Endothelial cell of umbilical vein (primary cell): ENCODE measurements at regions not wholly inside any gene's neighbourhood (a gene's known extent, or its start where the extent isn't known, plus 50 kb on each side); places are given as distances from the start of the nearest gene placed in this dataset.

ENCODE experiments used
- BruUV-seq: library from RNA; stranded (reverse); fragments of 400-500 nt; replicated peaks from 2 replicates; lab custom pipeline; 2021; lab: Mats Ljungman, UMichigan
- CTCF ChIA-PET: fragments of 300-600, 350-600 bp; sonication (Branson Sonifier 250); formaldehyde crosslinking; loops from one replicate; lab custom pipeline; 2021; ENCODE audit warnings: antibody characterized with exemption, inconsistent platforms; lab: Charles Lee
- POLR2A ChIA-PET: fragments of 300-600, 350-600 bp; sonication (Branson Sonifier 250); formaldehyde crosslinking; loops from one replicate; lab custom pipeline; 2021; ENCODE audit warnings: antibody characterized with exemption, inconsistent platforms; lab: Charles Lee
- DNase-seq: peaks from one replicate; pipeline ENCODE4 v3.0.0-alpha.2; 2011; ENCODE audit warnings: low read depth, low spot score
- FAIRE-seq: peaks from 2 replicates; lab custom pipeline; 2011; peaks lifted over from hg19 to GRCh38; lab: Jason Lieb, UNC
- H2AFZ ChIP-seq: 2 replicates; pipeline ENCODE4 v1.6.0; 2012; ENCODE audit warnings: low read depth, low read length, control low read depth, inconsistent platforms
- H3K27ac ChIP-seq: 2 replicates; pipeline ENCODE4 v1.5.1; 2011; ENCODE audit warnings: low read depth, mild to moderate bottlenecking, control low read depth, low read length, moderate library complexity; ENCODE audit not compliant: insufficient read depth
- H3K27me3 ChIP-seq, 2 experiments: 2 replicates each; pipeline versions ENCODE4 v1.6.0 to v1.6.1; 2011; ENCODE audit warnings: low read length in 2 of 2, mixed read lengths in 1 of 2; ENCODE audit not compliant: control insufficient read depth in 2 of 2, insufficient read depth in 2 of 2
- H3K36me3 ChIP-seq, 2 experiments: 2 replicates in 1 of 2; 3 replicates in 1 of 2; pipeline ENCODE4 v1.5.1; 2011; ENCODE audit warnings: low read length in 2 of 2, mild to moderate bottlenecking in 1 of 2, moderate library complexity in 1 of 2; ENCODE audit not compliant: control insufficient read depth in 2 of 2, insufficient read depth in 2 of 2; ENCODE audit errors: extremely low read depth in 1 of 2
- H3K4me1 ChIP-seq: 3 replicates; pipeline ENCODE4 v1.5.1; 2011; ENCODE audit warnings: mild to moderate bottlenecking, low read length; ENCODE audit not compliant: control insufficient read depth, insufficient read depth; ENCODE audit errors: extremely low read depth
- H3K4me2 ChIP-seq: 2 replicates; pipeline ENCODE4 v1.6.1; 2011; ENCODE audit warnings: low read length, control low read depth, mixed read lengths; ENCODE audit not compliant: insufficient read depth
- H3K4me3 ChIP-seq, 3 experiments: fragments of 200-600 bp in 1 of 3; sonication (generic), shearing (Covaris generic) in 1 of 3; replicated peaks in 1 of 3; 2 replicates each; pipeline ENCODE4 v1.5.1; 2011 to 2016; ENCODE audit warnings: control low read depth in 3 of 3, low read length in 3 of 3, mild to moderate bottlenecking in 2 of 3, inconsistent platforms in 1 of 3, low read depth in 1 of 3, moderate library complexity in 1 of 3; ENCODE audit not compliant: insufficient read depth in 1 of 3
- H3K79me2 ChIP-seq: 2 replicates; pipeline ENCODE4 v1.6.0; 2012; ENCODE audit warnings: low read length, inconsistent platforms; ENCODE audit not compliant: control insufficient read depth, insufficient read depth
- H3K9ac ChIP-seq: replicated peaks from 2 replicates; pipeline ENCODE3; 2011; ENCODE audit warnings: low read length, control low read depth; ENCODE audit not compliant: insufficient read depth; ENCODE audit errors: extremely low read depth
- H3K9me1 ChIP-seq: replicated peaks from 3 replicates; pipeline ENCODE4 v1.6.0; 2011; ENCODE audit warnings: mild to moderate bottlenecking, low read length; ENCODE audit not compliant: control insufficient read depth, insufficient read depth; ENCODE audit errors: extremely low read depth
- H3K9me3 ChIP-seq: replicated peaks from 2 replicates; pipeline ENCODE4 v1.5.1; 2012; ENCODE audit warnings: low read length, inconsistent platforms; ENCODE audit not compliant: control insufficient read depth, insufficient read depth
- H4K20me1 ChIP-seq: replicated peaks from 2 replicates; pipeline ENCODE3; 2011; ENCODE audit warnings: mild to moderate bottlenecking, low read length; ENCODE audit not compliant: control insufficient read depth, insufficient read depth; ENCODE audit errors: extremely low read depth
- FOS ChIP-seq: IDR thresholded peaks from 2 replicates; pipeline ENCODE4 v1.6.1; 2011; ENCODE audit warnings: mild to moderate bottlenecking, low read length, moderate library complexity, borderline replicate concordance; ENCODE audit not compliant: insufficient read depth
- JUN ChIP-seq: IDR thresholded peaks from 2 replicates; pipeline ENCODE4 v1.6.1; 2011; ENCODE audit warnings: borderline replicate concordance, low read depth; ENCODE audit not compliant: insufficient read length, insufficient read depth
- MYC ChIP-seq: IDR thresholded peaks from one replicate; pipeline ENCODE4 v1.6.1; 2011; ENCODE audit warnings: mild to moderate bottlenecking, low read depth, low read length
- POLR2A ChIP-seq: IDR thresholded peaks from 2 replicates; pipeline ENCODE4 v1.6.1; 2012; ENCODE audit warnings: low read depth, mild to moderate bottlenecking, control low read depth, low read length
- dilution Hi-C: fragments of 300-500 bp; cut with MboI; formaldehyde crosslinking; loops from one replicate; pipeline ENCODE4 v1.15.0; 2019; ENCODE audit warnings: low sequenced_read_pairs; ENCODE audit not compliant: extremely low pct_ligation_motif_present
- intact Hi-C: fragments of 100-400 bp; cut with micrococcal nuclease; formaldehyde crosslinking; loops from one replicate; pipeline ENCODE4 v1.10.0; 2022

DNA sequence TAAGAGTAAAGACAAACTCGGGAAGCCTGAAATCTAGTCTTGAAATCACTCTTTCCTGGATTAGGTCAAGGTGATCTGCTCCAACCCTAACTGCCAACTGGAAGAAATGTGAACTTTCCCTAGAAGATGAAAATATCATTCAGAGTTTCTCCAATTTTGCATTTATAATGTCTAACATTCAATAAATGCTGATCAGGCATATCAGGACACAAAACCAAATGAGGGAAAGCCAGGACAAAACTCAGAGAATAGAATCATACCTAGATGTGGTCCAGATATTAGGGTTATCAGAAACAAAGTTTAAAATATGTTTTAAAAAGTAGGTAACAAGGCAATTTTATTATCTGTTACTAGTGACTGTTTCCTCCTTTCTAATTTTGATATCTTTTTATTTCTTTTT, 335.5 kb upstream of the MAP3K7 start:
- Histone ChIP-seq H3K36me3 (no peaks in the 10 kb centered on the region), H2AFZ (no peak overlapping the region), H3K4me1 (no peaks in the 10 kb centered on the region), H3K9me3 (no peaks in the 10 kb centered on the region), H3K9me1 (no peaks in the 10 kb centered on the region), H3K4me2 (no peak overlapping the region), H3K27ac (no peak overlapping the region), H3K27me3 (no peaks in the 10 kb centered on the region), H3K4me3 (no peak overlapping the region), H3K79me2 (no peaks in the 10 kb centered on the region), H3K9ac (no peak overlapping the region), H4K20me1 (no peaks in the 10 kb centered on the region)
- BruUV-seq = no TSS peak
- dilution Hi-C loops (no loop called here), intact Hi-C loops (no loop called here)
- DNase-seq = no peak
- no peak for TF ChIP-seq JUN
- no peak for TF ChIP-seq MYC
- ChIA-PET CTCF (no interaction called here), POLR2A (no interaction called here)
- no peak for FAIRE-seq

DNA sequence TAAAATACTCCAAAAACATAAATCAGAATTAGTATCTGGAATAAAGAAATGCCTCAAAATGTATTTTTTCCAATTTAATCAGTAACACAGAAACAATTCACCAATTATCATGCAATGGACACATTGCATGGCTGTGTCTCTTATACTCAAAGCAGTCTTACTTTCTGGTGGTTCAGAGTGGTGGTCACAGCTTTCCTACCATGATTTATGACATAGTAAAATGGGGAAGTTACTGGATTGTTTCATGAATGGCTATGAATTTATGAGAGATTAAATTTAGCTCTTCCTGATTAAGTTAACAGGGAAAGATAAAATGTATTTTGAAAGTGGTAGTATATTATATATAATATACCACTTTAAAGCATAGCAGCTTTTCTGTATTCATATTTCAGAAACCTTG, 331.5 kb upstream of the MAP3K7 start:
- TF ChIP-seq POLR2A = no peak
- TF ChIP-seq MYC = no peak
- TF ChIP-seq JUN = no peak
- no peak for TF ChIP-seq FOS
- Histone ChIP-seq H3K4me3 (no peak overlapping the region), H3K9me3 (no peaks in the 10 kb centered on the region), H3K27ac (no peak overlapping the region), H2AFZ (no peak overlapping the region), H4K20me1 (no peaks in the 10 kb centered on the region), H3K4me2 (no peak overlapping the region), H3K27me3 (no peaks in the 10 kb centered on the region), H3K36me3 (no peaks in the 10 kb centered on the region), H3K79me2 (no peaks in the 10 kb centered on the region), H3K9me1 (no peaks in the 10 kb centered on the region), H3K4me1 (no peaks in the 10 kb centered on the region), H3K9ac (no peak overlapping the region)
- ChIA-PET CTCF (no interaction called here), POLR2A (no interaction called here)
- dilution Hi-C loops = no loop called here
- DNase-seq (no peak), FAIRE-seq (no peak)
- BruUV-seq = no TSS peak
- intact Hi-C loops = no loop called here
